ENCODE measurements at regions not wholly inside any gene's neighbourhood (a gene's known extent, or its start where the extent isn't known, plus 50 kb on each side); places are given as distances from the start of the nearest gene placed in this dataset.

GRCh38 chr5:56492812-56493211, 259.7 kb upstream of the ANKRD55 start:
- H3K79me2 ChIP-seq (ENCODE audit: insufficient read depth), result no peaks in the 10 kb centered on the region
- H3F3A ChIP-seq (replicated peaks; ENCODE audit: insufficient read depth), result no peaks in the 10 kb centered on the region
- CTCF ChIA-PET, result interaction anchor here (0.8 to 1.9 kb wide), 7 partner anchors 9 to 345 kb away, joined by 3 to 7 read pairs (median 3); no protein-coding TSS in a partner anchor
- no peak overlapping the region for H3K4me2 ChIP-seq
- H3K9me2 ChIP-seq, result no peaks in the 10 kb centered on the region
- peaks cover 0 to 20% of the 10 kb centered on the region in 2 experiments; a peak in 2 of 4 replicates for H3K4me1 ChIP-seq (ENCODE audit: control insufficient read depth in 1 of 2, insufficient read depth in 2 of 2, low read depth in 1 of 2, low read length in 1 of 2)
- no peak overlapping the region for H3K4me3 ChIP-seq (ENCODE audit: low read depth in 2 of 2, low read length in 1 of 2)
- H3K36me3 ChIP-seq (replicated peaks in 1 of 2; ENCODE audit: control insufficient read depth in 1 of 2, insufficient read depth in 2 of 2, low read length in 1 of 2), result no peaks in the 10 kb centered on the region
- WGBS (ENCODE audit: low lambda C conversion rate), result 64% methylated on average over 5 of the region's 5 CpGs
- no peak for TF ChIP-seq MAX (IDR thresholded peaks at IDR 0.05; ENCODE audit: low read depth)
- no peak for TF ChIP-seq NRF1 (IDR thresholded peaks at IDR 0.05; ENCODE audit: low read depth, low read length)
- TF ChIP-seq POLR2AphosphoS5 (IDR thresholded peaks at IDR 0.05; ENCODE audit: low read depth, low read length), result no peak
- TF ChIP-seq USF1 (IDR thresholded peaks at IDR 0.05; ENCODE audit: borderline replicate concordance, low read depth), result no peak
- TF ChIP-seq FOXJ3 (CRISPR knock-in tag; IDR thresholded peaks at IDR 0.05), result no peak
- no peak for TF ChIP-seq NFIC (IDR thresholded peaks at IDR 0.05; ENCODE audit: borderline replicate concordance)
- TF ChIP-seq EP300 (IDR thresholded peaks at IDR 0.05; ENCODE audit: borderline replicate concordance in 1 of 2, low read depth in 1 of 2, low read length in 1 of 2), result no peak
- TF ChIP-seq USF2 (IDR thresholded peaks at IDR 0.05; ENCODE audit: borderline replicate concordance, low read depth, low read length), result no peak
- TF ChIP-seq MEF2A (IDR thresholded peaks at IDR 0.05; ENCODE audit: borderline replicate concordance, low read depth), result no peak
- no peak for TF ChIP-seq SMC3 (IDR thresholded peaks at IDR 0.05; ENCODE audit: low read depth, low read length)
- no peak for TF ChIP-seq SIN3A (IDR thresholded peaks at IDR 0.05; ENCODE audit: borderline replicate concordance, low read depth, low read length)
- no peak for TF ChIP-seq TAF1 (IDR thresholded peaks at IDR 0.05; ENCODE audit: borderline replicate concordance, low read depth, low read length)
- TF ChIP-seq PBX3 (IDR thresholded peaks at IDR 0.05), result no peak
- no peaks in the 10 kb centered on the region for H3K9me3 ChIP-seq
- POLR2A ChIA-PET, result no interaction called here
- H3K27ac ChIP-seq (ENCODE audit: low read depth in 2 of 2, low read length in 1 of 2), result no peak overlapping the region; a peak in 2 of 4 replicates
- no peak for DNase-seq
- H4K20me1 ChIP-seq (ENCODE audit: insufficient read depth), result no peaks in the 10 kb centered on the region
- no peak overlapping the region for H2AFZ ChIP-seq (ENCODE audit: low read depth)
- no peak overlapping the region for H3K9ac ChIP-seq
- H3K27me3 ChIP-seq (ENCODE audit: insufficient read depth), result no peaks in the 10 kb centered on the region

GRCh38 chr5:56490971-56491468, 257.9 kb upstream of the ANKRD55 start:
- H3K9me3 ChIP-seq, result no peaks in the 10 kb centered on the region
- H3K4me2 ChIP-seq, result no peak overlapping the region
- WGBS (ENCODE audit: low lambda C conversion rate), result 67% methylated on average over 9 of the region's 9 CpGs
- H3K9me2 ChIP-seq, result no peaks in the 10 kb centered on the region
- H3K79me2 ChIP-seq (ENCODE audit: insufficient read depth), result no peaks in the 10 kb centered on the region
- H3K27me3 ChIP-seq (ENCODE audit: insufficient read depth), result no peaks in the 10 kb centered on the region
- H3K36me3 ChIP-seq (replicated peaks in 1 of 2; ENCODE audit: control insufficient read depth in 1 of 2, insufficient read depth in 2 of 2, low read length in 1 of 2), result no peaks in the 10 kb centered on the region
- ChIA-PET CTCF (interaction anchor here (1.1 to 2.0 kb wide), 5 partner anchors 11 to 347 kb away, joined by 3 to 7 read pairs (median 4); no protein-coding TSS in a partner anchor), POLR2A (no interaction called here)
- H3K27ac ChIP-seq (ENCODE audit: low read depth in 2 of 2, low read length in 1 of 2), result no peak overlapping the region
- H3K9ac ChIP-seq, result no peak overlapping the region
- H3F3A ChIP-seq (replicated peaks; ENCODE audit: insufficient read depth), result no peaks in the 10 kb centered on the region
- no peaks in the 10 kb centered on the region for H4K20me1 ChIP-seq (ENCODE audit: insufficient read depth)
- no peak overlapping the region for H2AFZ ChIP-seq (ENCODE audit: low read depth)
- no peak for DNase-seq
- H3K4me1 ChIP-seq (ENCODE audit: control insufficient read depth in 1 of 2, insufficient read depth in 2 of 2, low read depth in 1 of 2, low read length in 1 of 2), result peaks cover 0 to 9% of the 10 kb centered on the region in 2 experiments; a peak in 2 of 4 replicates
- H3K4me3 ChIP-seq (ENCODE audit: low read depth in 2 of 2, low read length in 1 of 2), result no peak overlapping the region
- TF ChIP-seq POLR2AphosphoS5 (IDR thresholded peaks at IDR 0.05; ENCODE audit: low read depth, low read length) (no peak), TAF1 (IDR thresholded peaks at IDR 0.05; ENCODE audit: borderline replicate concordance, low read depth, low read length) (no peak), ZBTB33 (IDR thresholded peaks at IDR 0.05; ENCODE audit: borderline replicate concordance, low read depth) (no peak), RXRA (IDR thresholded peaks at IDR 0.05; ENCODE audit: borderline replicate concordance, low read depth) (no peak), RCOR1 (IDR thresholded peaks at IDR 0.05; ENCODE audit: low read length) (no peak), EZH2phosphoT487 (IDR thresholded peaks at IDR 0.05; ENCODE audit: borderline replicate concordance, low read depth) (no peak), FOXM1 (IDR thresholded peaks at IDR 0.05; ENCODE audit: low read depth) (no peak), TCF12 (IDR thresholded peaks at IDR 0.05) (no peak), ELF1 (IDR thresholded peaks at IDR 0.05) (no peak), RAD21 (IDR thresholded peaks at IDR 0.05; ENCODE audit: low read length) (no peak)
